ENCODE measurements at regions not wholly inside any gene's neighbourhood (a gene's known extent, or its start where the extent isn't known, plus 50 kb on each side); places are given as distances from the start of the nearest gene placed in this dataset.

GRCh38 chr10:42732266-42732665 is 50.3 kb upstream of the BMS1 start:
- CTCF ChIA-PET = interaction anchor here (0.8 kb wide), 1 partner anchor 310 kb away, joined by 3 read pairs; no protein-coding TSS in a partner anchor

More at GRCh38 chr10:42732266-42732665, 50.3 kb upstream of the BMS1 start:
- no peak for DNase-seq (ENCODE audit: extremely low spot score)
- POLR2A ChIA-PET = no interaction called here
- TF ChIP-seq HDGF (IDR thresholded peaks at IDR 0.05; ENCODE audit: borderline replicate concordance) = no peak
- TF ChIP-seq ZNF384 (IDR thresholded peaks at IDR 0.05) = no peak
- no peak for TF ChIP-seq CTBP1 (IDR thresholded peaks at IDR 0.05; ENCODE audit: borderline replicate concordance)
- TF ChIP-seq SP1 (IDR thresholded peaks at IDR 0.05) = no peak
- no peak for TF ChIP-seq FOXK2 (IDR thresholded peaks at IDR 0.05)
- TF ChIP-seq LEF1 (IDR thresholded peaks at IDR 0.05; ENCODE audit: borderline replicate concordance) = no peak
- TF ChIP-seq FOXM1 (IDR thresholded peaks at IDR 0.05; ENCODE audit: borderline replicate concordance) = no peak
- TF ChIP-seq ELF4 (IDR thresholded peaks at IDR 0.05) = no peak
- no peak for TF ChIP-seq SUZ12 (IDR thresholded peaks at IDR 0.05)
- TF ChIP-seq FOXA1 (IDR thresholded peaks at IDR 0.05) = no peak
- no peak for TF ChIP-seq PKNOX1 (IDR thresholded peaks at IDR 0.05)
- no peak for TF ChIP-seq ARNT (IDR thresholded peaks at IDR 0.05)
- TF ChIP-seq NFRKB (IDR thresholded peaks at IDR 0.05) = no peak
- no peak for TF ChIP-seq L3MBTL2 (conservative IDR thresholded peaks at IDR 0.05)
- no peak for TF ChIP-seq BHLHE40 (IDR thresholded peaks at IDR 0.05; ENCODE audit: borderline replicate concordance)
- TF ChIP-seq TARDBP (IDR thresholded peaks at IDR 0.05) = no peak

Data from HEK293T (cell line).